Muscle of arm (tissue), 1 donor: ENCODE measurements at regions not wholly inside any gene's neighbourhood (a gene's known extent, or its start where the extent isn't known, plus 50 kb on each side); places are given as distances from the start of the nearest gene placed in this dataset.

ENCODE experiments used
- DNase-seq: peaks from one replicate; pipeline ENCODE4 v3.0.0-alpha.2; 2013

- no peak for DNase-seq
Observed at GRCh38 chr2:234677758-234678538, 181.1 kb upstream of the ARL4C start.

GRCh38 chr2:234676783-234677450 is 180.0 kb upstream of the ARL4C start:
- DNase-seq: no peak

GRCh38 chr2:234676109-234676782 is 179.4 kb upstream of the ARL4C start:
- no peak for DNase-seq

- no peak for DNase-seq
Observed at GRCh38 chr2:234674781-234675201, 177.9 kb upstream of the ARL4C start.

- no peak for DNase-seq
Observed at GRCh38 chr2:234673961-234674759, 177.3 kb upstream of the ARL4C start.

- no peak for DNase-seq
Observed at GRCh38 chr2:234673501-234673900, 176.6 kb upstream of the ARL4C start.

GRCh38 chr2:234672498-234673150 is 175.7 kb upstream of the ARL4C start:
- no peak for DNase-seq

- DNase-seq: no peak
Observed at GRCh38 chr2:234671716-234672115, 174.8 kb upstream of the ARL4C start.

GRCh38 chr2:234671231-234671630 is 174.3 kb upstream of the ARL4C start:
- DNase-seq: no peak

- no peak for DNase-seq
Observed at GRCh38 chr2:234670806-234671205, 173.9 kb upstream of the ARL4C start.

- DNase-seq: no peak
Observed at GRCh38 chr2:234670052-234670451, 173.2 kb upstream of the ARL4C start.

GRCh38 chr2:234669621-234670020 is 172.7 kb upstream of the ARL4C start:
- DNase-seq: no peak

GRCh38 chr2:234669001-234669400 is 172.1 kb upstream of the ARL4C start:
- DNase-seq: no peak

- DNase-seq: no peak
Observed at GRCh38 chr2:234666911-234667310, 170.0 kb upstream of the ARL4C start.

GRCh38 chr2:234665304-234665703 is 168.4 kb upstream of the ARL4C start:
- no peak for DNase-seq

GRCh38 chr2:234661849-234662248 is 165.0 kb upstream of the ARL4C start:
- DNase-seq: no peak

GRCh38 chr2:234661175-234661574 is 164.3 kb upstream of the ARL4C start:
- no peak for DNase-seq

- no peak for DNase-seq
Observed at GRCh38 chr2:234655706-234656105, 158.8 kb upstream of the ARL4C start.

- no peak for DNase-seq
Observed at GRCh38 chr2:234650911-234651310, 154.0 kb upstream of the ARL4C start.

GRCh38 chr2:234649951-234650350 is 153.1 kb upstream of the ARL4C start:
- no peak for DNase-seq

GRCh38 chr2:234643407-234643806 is 146.5 kb upstream of the ARL4C start:
- no peak for DNase-seq

- DNase-seq: no peak
Observed at GRCh38 chr2:234641086-234641485, 144.2 kb upstream of the ARL4C start.
